GM23338 (cell line): ENCODE measurements at regions not wholly inside any gene's neighbourhood (a gene's known extent, or its start where the extent isn't known, plus 50 kb on each side); places are given as distances from the start of the nearest gene placed in this dataset.

Source experiments
- ATAC-seq: fragments of 200-7000 bp; cut with Tn5 transposase; 3 replicates; pipeline ENCODE4 v1.9.1; 2020
- DNase-seq: peaks from one replicate; pipeline ENCODE4 v3.0.0-alpha.2; 2015; ENCODE audit warnings: low spot score
- H2AFZ ChIP-seq: fragments of 200-600 bp; sonication (generic); 2 replicates; pipeline ENCODE4 v1.8.0; 2016; ENCODE audit warnings: antibody characterized with exemption, mild to moderate bottlenecking, moderate library complexity
- H3F3A ChIP-seq: fragments of 200-600 bp; sonication (generic); replicated peaks from 2 replicates; pipeline ENCODE4 v1.8.0; 2017; ENCODE audit warnings: antibody characterized with exemption, mixed run types, low read depth
- H3K27ac ChIP-seq: fragments of 200-600 bp; sonication (generic); 2 replicates; pipeline ENCODE4 v1.6.1; 2016; ENCODE audit warnings: low read depth
- H3K27me3 ChIP-seq: fragments of 200-600 bp; sonication (generic); 2 replicates; pipeline ENCODE4 v1.8.0; 2016; ENCODE audit warnings: mild to moderate bottlenecking, mixed run types, moderate library complexity; ENCODE audit not compliant: insufficient read depth
- H3K36me3 ChIP-seq: fragments of 200-600 bp; sonication (generic); 2 replicates; pipeline ENCODE4 v1.8.0; 2016; ENCODE audit warnings: mild to moderate bottlenecking; ENCODE audit not compliant: insufficient read depth
- H3K4me1 ChIP-seq: fragments of 200-600 bp; sonication (generic); 2 replicates; pipeline ENCODE4 v1.8.0; 2016; ENCODE audit warnings: mild to moderate bottlenecking, moderate library complexity; ENCODE audit not compliant: insufficient read depth
- H3K4me2 ChIP-seq: fragments of 200-600 bp; sonication (generic); 2 replicates; pipeline ENCODE4 v1.7.1; 2017; ENCODE audit warnings: mixed run types
- H3K4me3 ChIP-seq: fragments of 200-600 bp; sonication (generic); 2 replicates; pipeline ENCODE4 v1.6.1; 2016; ENCODE audit warnings: mixed run types
- H3K79me2 ChIP-seq: fragments of 200-600 bp; sonication (generic); replicated peaks from 2 replicates; pipeline ENCODE4 v1.8.0; 2017; ENCODE audit warnings: mild to moderate bottlenecking; ENCODE audit not compliant: insufficient read depth
- H3K9me2 ChIP-seq: fragments of 200-600 bp; sonication (generic); 2 replicates; pipeline ENCODE4 v1.8.0; 2017; ENCODE audit not compliant: insufficient read depth
- H4K20me1 ChIP-seq: fragments of 200-600 bp; sonication (generic); replicated peaks from 2 replicates; pipeline ENCODE4 v1.8.0; 2017; ENCODE audit warnings: mild to moderate bottlenecking; ENCODE audit not compliant: insufficient read depth
- H3K27ac Mint-ChIP-seq: 2 replicates; pipeline ENCODE4 v1.8.0; 2020; ENCODE audit warnings: inconsistent platforms, mild to moderate bottlenecking, moderate library complexity, mixed read lengths
- H3K27me3 Mint-ChIP-seq: 3 replicates; pipeline ENCODE4 v1.8.0; 2022; ENCODE audit warnings: low read depth, mild to moderate bottlenecking, moderate library complexity, mixed read lengths, inconsistent platforms; ENCODE audit not compliant: insufficient read depth, poor library complexity
- H3K36me3 Mint-ChIP-seq: 3 replicates; pipeline ENCODE4 v1.8.0; 2021; ENCODE audit warnings: low read depth, mild to moderate bottlenecking, inconsistent platforms, moderate library complexity, mixed read lengths
- H3K4me1 Mint-ChIP-seq: 3 replicates; pipeline ENCODE4 v1.8.0; 2020; ENCODE audit warnings: mild to moderate bottlenecking, inconsistent platforms, mixed read lengths
- H3K4me3 Mint-ChIP-seq: 3 replicates; pipeline ENCODE4 v1.8.0; 2021; ENCODE audit warnings: moderate library complexity, mild to moderate bottlenecking, inconsistent platforms, mixed read lengths
- H3K9me3 Mint-ChIP-seq: 3 replicates; pipeline ENCODE4 v1.8.0; 2020; ENCODE audit warnings: moderate library complexity, mild to moderate bottlenecking, inconsistent platforms, mixed read lengths
- CREB1 ChIP-seq: fragments of 250-450 bp; sonication (Bioruptor Pico); IDR thresholded peaks from 2 replicates; pipeline ENCODE4 v1.5.0; 2020; ENCODE audit warnings: low read depth, mild to moderate bottlenecking, moderate library complexity
- EZH2phosphoT487 ChIP-seq: fragments of 200-600 bp; sonication (generic); IDR thresholded peaks from one replicate; pipeline ENCODE4 v1.8.1; 2018; ENCODE audit warnings: antibody characterized with exemption; ENCODE audit not compliant: unreplicated experiment
- JUNB ChIP-seq: IDR thresholded peaks from one replicate; pipeline ENCODE4 v1.6.1; 2016; ENCODE audit warnings: antibody characterized with exemption; ENCODE audit not compliant: unreplicated experiment
- NANOG ChIP-seq: IDR thresholded peaks from 2 replicates; pipeline ENCODE4 v1.6.1; 2016; ENCODE audit warnings: antibody characterized with exemption, borderline replicate concordance
- POLR2AphosphoS5 ChIP-seq: IDR thresholded peaks from 2 replicates; pipeline ENCODE4 v1.6.1; 2016; ENCODE audit warnings: antibody characterized with exemption, low read depth
- ZNF114 ChIP-seq: fragments of 250-450 bp; sonication (Bioruptor Pico); IDR thresholded peaks from 2 replicates; pipeline ENCODE4 v1.5.0; 2020; ENCODE audit warnings: mild to moderate bottlenecking, moderate library complexity
- ZNF331 ChIP-seq: fragments of 250-450 bp; sonication (Bioruptor Pico); IDR thresholded peaks from 2 replicates; pipeline ENCODE4 v1.5.0; 2020; ENCODE audit warnings: low read depth, mild to moderate bottlenecking, moderate library complexity
- TF ChIP-seq, protein P1 (sequence below): fragments of 250-450 bp; sonication (Bioruptor Pico); IDR thresholded peaks from 2 replicates; pipeline ENCODE4 v1.5.0; 2020; ENCODE audit warnings: mild to moderate bottlenecking, moderate library complexity
- TF ChIP-seq, protein P2 (sequence below): IDR thresholded peaks from 2 replicates; pipeline ENCODE4 v1.6.1; 2016; ENCODE audit warnings: antibody characterized with exemption
- TF ChIP-seq, protein P3 (sequence below), 2 experiments: fragments of 200-600 bp in 1 of 2; sonication (generic) in 1 of 2; conservative IDR thresholded peaks; 2 replicates each; pipeline versions ENCODE4 v1.5.1 to v1.6.1; 2016 to 2017; ENCODE audit warnings: antibody characterized with exemption in 2 of 2, low read depth in 2 of 2, mild to moderate bottlenecking in 2 of 2, moderate library complexity in 1 of 2
- TF ChIP-seq, protein P4 (sequence below): IDR thresholded peaks from one replicate; pipeline ENCODE4 v1.6.1; 2018; ENCODE audit warnings: antibody characterized with exemption; ENCODE audit not compliant: unreplicated experiment

DNA sequence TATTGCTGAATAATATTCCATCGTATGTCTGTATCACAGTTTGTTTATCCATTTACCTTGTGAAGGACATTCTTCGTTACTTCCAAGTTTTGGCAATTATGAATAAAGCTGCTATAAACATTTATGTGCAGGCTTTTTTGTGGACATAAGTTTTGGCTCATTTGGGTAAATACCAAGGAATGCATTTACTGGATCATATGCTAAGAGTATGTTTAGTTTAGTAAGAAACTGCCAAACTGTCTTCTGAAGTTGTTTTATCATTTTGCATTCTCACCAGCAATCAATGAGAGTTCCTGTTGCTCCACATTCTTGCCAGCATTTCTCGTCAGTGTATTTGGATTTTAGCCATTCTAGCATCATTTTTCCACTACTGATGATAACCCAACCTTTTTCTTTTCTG, 232.7 kb upstream of the NR3C2 start:
- no peaks in the 10 kb centered on the region for H4K20me1 ChIP-seq
- H3K79me2 ChIP-seq, result no peaks in the 10 kb centered on the region
- Mint-ChIP-seq H3K27me3 (peaks cover 3% of the 10 kb centered on the region), H3K9me3 (no peaks in the 10 kb centered on the region; the same call in 2 of the 3 replicates), H3K27ac (no peak overlapping the region), H3K4me3 (no peak overlapping the region), H3K4me1 (no peaks in the 10 kb centered on the region), H3K36me3 (no peaks in the 10 kb centered on the region)
- no peaks in the 10 kb centered on the region for H3K27me3 ChIP-seq
- H3K4me3 ChIP-seq, result no peak overlapping the region
- no peak for DNase-seq
- no peaks in the 10 kb centered on the region for H3K4me1 ChIP-seq
- no peak for ATAC-seq
- peaks cover 8% of the 10 kb centered on the region; the same call in 1 of the 2 replicates for H3K9me2 ChIP-seq
- H3K4me2 ChIP-seq, result no peak overlapping the region
- no peak overlapping the region for H2AFZ ChIP-seq
- H3K36me3 ChIP-seq, result no peaks in the 10 kb centered on the region
- no peak overlapping the region for H3K27ac ChIP-seq
- TF ChIP-seq EZH2phosphoT487, result no peak
- TF ChIP-seq, protein P1, sequence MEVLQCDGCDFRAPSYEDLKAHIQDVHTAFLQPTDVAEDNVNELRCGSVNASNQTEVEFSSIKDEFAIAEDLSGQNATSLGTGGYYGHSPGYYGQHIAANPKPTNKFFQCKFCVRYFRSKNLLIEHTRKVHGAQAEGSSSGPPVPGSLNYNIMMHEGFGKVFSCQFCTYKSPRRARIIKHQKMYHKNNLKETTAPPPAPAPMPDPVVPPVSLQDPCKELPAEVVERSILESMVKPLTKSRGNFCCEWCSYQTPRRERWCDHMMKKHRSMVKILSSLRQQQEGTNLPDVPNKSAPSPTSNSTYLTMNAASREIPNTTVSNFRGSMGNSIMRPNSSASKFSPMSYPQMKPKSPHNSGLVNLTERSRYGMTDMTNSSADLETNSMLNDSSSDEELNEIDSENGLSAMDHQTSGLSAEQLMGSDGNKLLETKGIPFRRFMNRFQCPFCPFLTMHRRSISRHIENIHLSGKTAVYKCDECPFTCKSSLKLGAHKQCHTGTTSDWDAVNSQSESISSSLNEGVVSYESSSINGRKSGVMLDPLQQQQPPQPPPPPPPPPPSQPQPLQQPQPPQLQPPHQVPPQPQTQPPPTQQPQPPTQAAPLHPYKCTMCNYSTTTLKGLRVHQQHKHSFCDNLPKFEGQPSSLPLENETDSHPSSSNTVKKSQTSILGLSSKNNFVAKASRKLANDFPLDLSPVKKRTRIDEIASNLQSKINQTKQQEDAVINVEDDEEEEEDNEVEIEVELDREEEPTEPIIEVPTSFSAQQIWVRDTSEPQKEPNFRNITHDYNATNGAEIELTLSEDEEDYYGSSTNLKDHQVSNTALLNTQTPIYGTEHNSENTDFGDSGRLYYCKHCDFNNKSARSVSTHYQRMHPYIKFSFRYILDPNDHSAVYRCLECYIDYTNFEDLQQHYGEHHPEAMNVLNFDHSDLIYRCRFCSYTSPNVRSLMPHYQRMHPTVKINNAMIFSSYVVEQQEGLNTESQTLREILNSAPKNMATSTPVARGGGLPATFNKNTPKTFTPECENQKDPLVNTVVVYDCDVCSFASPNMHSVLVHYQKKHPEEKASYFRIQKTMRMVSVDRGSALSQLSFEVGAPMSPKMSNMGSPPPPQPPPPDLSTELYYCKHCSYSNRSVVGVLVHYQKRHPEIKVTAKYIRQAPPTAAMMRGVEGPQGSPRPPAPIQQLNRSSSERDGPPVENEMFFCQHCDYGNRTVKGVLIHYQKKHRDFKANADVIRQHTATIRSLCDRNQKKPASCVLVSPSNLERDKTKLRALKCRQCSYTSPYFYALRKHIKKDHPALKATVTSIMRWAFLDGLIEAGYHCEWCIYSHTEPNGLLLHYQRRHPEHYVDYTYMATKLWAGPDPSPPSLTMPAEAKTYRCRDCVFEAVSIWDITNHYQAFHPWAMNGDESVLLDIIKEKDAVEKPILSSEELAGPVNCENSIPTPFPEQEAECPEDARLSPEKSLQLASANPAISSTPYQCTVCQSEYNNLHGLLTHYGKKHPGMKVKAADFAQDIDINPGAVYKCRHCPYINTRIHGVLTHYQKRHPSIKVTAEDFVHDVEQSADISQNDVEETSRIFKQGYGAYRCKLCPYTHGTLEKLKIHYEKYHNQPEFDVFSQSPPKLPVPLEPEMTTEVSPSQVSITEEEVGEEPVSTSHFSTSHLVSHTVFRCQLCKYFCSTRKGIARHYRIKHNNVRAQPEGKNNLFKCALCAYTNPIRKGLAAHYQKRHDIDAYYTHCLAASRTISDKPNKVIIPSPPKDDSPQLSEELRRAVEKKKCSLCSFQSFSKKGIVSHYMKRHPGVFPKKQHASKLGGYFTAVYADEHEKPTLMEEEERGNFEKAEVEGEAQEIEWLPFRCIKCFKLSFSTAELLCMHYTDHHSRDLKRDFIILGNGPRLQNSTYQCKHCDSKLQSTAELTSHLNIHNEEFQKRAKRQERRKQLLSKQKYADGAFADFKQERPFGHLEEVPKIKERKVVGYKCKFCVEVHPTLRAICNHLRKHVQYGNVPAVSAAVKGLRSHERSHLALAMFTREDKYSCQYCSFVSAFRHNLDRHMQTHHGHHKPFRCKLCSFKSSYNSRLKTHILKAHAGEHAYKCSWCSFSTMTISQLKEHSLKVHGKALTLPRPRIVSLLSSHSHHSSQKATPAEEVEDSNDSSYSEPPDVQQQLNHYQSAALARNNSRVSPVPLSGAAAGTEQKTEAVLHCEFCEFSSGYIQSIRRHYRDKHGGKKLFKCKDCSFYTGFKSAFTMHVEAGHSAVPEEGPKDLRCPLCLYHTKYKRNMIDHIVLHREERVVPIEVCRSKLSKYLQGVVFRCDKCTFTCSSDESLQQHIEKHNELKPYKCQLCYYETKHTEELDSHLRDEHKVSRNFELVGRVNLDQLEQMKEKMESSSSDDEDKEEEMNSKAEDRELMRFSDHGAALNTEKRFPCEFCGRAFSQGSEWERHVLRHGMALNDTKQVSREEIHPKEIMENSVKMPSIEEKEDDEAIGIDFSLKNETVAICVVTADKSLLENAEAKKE (CRISPR knock-in tag), result no peak
- TF ChIP-seq CREB1 (CRISPR knock-in tag), result no peak
- TF ChIP-seq, protein P2, sequence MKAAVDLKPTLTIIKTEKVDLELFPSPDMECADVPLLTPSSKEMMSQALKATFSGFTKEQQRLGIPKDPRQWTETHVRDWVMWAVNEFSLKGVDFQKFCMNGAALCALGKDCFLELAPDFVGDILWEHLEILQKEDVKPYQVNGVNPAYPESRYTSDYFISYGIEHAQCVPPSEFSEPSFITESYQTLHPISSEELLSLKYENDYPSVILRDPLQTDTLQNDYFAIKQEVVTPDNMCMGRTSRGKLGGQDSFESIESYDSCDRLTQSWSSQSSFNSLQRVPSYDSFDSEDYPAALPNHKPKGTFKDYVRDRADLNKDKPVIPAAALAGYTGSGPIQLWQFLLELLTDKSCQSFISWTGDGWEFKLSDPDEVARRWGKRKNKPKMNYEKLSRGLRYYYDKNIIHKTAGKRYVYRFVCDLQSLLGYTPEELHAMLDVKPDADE, result no peak
- no peak for TF ChIP-seq POLR2AphosphoS5
- TF ChIP-seq ZNF331 (CRISPR knock-in tag), result no peak
- TF ChIP-seq ZNF114 (CRISPR knock-in tag), result no peak
- TF ChIP-seq JUNB, result no peak
- no peak for TF ChIP-seq NANOG
- TF ChIP-seq, protein P3, sequence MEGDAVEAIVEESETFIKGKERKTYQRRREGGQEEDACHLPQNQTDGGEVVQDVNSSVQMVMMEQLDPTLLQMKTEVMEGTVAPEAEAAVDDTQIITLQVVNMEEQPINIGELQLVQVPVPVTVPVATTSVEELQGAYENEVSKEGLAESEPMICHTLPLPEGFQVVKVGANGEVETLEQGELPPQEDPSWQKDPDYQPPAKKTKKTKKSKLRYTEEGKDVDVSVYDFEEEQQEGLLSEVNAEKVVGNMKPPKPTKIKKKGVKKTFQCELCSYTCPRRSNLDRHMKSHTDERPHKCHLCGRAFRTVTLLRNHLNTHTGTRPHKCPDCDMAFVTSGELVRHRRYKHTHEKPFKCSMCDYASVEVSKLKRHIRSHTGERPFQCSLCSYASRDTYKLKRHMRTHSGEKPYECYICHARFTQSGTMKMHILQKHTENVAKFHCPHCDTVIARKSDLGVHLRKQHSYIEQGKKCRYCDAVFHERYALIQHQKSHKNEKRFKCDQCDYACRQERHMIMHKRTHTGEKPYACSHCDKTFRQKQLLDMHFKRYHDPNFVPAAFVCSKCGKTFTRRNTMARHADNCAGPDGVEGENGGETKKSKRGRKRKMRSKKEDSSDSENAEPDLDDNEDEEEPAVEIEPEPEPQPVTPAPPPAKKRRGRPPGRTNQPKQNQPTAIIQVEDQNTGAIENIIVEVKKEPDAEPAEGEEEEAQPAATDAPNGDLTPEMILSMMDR (conservative IDR thresholded peaks at IDR 0.05; ENCODE audit: low read depth in 2 of 2), result no peak
- TF ChIP-seq, protein P4, sequence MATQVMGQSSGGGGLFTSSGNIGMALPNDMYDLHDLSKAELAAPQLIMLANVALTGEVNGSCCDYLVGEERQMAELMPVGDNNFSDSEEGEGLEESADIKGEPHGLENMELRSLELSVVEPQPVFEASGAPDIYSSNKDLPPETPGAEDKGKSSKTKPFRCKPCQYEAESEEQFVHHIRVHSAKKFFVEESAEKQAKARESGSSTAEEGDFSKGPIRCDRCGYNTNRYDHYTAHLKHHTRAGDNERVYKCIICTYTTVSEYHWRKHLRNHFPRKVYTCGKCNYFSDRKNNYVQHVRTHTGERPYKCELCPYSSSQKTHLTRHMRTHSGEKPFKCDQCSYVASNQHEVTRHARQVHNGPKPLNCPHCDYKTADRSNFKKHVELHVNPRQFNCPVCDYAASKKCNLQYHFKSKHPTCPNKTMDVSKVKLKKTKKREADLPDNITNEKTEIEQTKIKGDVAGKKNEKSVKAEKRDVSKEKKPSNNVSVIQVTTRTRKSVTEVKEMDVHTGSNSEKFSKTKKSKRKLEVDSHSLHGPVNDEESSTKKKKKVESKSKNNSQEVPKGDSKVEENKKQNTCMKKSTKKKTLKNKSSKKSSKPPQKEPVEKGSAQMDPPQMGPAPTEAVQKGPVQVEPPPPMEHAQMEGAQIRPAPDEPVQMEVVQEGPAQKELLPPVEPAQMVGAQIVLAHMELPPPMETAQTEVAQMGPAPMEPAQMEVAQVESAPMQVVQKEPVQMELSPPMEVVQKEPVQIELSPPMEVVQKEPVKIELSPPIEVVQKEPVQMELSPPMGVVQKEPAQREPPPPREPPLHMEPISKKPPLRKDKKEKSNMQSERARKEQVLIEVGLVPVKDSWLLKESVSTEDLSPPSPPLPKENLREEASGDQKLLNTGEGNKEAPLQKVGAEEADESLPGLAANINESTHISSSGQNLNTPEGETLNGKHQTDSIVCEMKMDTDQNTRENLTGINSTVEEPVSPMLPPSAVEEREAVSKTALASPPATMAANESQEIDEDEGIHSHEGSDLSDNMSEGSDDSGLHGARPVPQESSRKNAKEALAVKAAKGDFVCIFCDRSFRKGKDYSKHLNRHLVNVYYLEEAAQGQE, result no peak
- no peaks in the 10 kb centered on the region for H3F3A ChIP-seq
